A549 (cell line): ENCODE measurements at regions not wholly inside any gene's neighbourhood (a gene's known extent, or its start where the extent isn't known, plus 50 kb on each side); places are given as distances from the start of the nearest gene placed in this dataset.

Experiments used
- CEBPB ChIP-seq, 2 experiments: fragments of >200 bp in 1 of 2; sonication (Bioruptor Twin) in 1 of 2; formaldehyde crosslinking in 1 of 2; IDR thresholded peaks; 2 replicates each; pipeline ENCODE4 v1.6.1; 2012 to 2016
- CTCF ChIP-seq: fragments of >200 bp; sonication (Bioruptor Twin); formaldehyde crosslinking; IDR thresholded peaks from 3 replicates; pipeline ENCODE4 v1.5.1; 2016
- EP300 ChIP-seq, 2 experiments: fragments of >200 bp; sonication (Bioruptor Twin); formaldehyde crosslinking; IDR thresholded peaks; 2 replicates in 1 of 2; 3 replicates in 1 of 2; pipeline ENCODE4 v1.6.1; 2016 to 2017
- ESRRA ChIP-seq: fragments of 150-350 bp; IDR thresholded peaks from 2 replicates; pipeline ENCODE4 v1.6.1; 2014; ENCODE audit warnings: mild to moderate bottlenecking, low read length, borderline replicate concordance
- FOSL2 ChIP-seq, 2 experiments: fragments of 450-650 bp in 1 of 2; fragments of >200 bp in 1 of 2; sonication (Bioruptor Twin) in 1 of 2; formaldehyde crosslinking; IDR thresholded peaks; 2 replicates each; pipeline versions ENCODE4 v1.5.0 to v1.6.1; 2016 to 2020; ENCODE audit warnings: mild to moderate bottlenecking in 1 of 2, moderate library complexity in 1 of 2
- KDM1A ChIP-seq: fragments of 200-600 bp; sonication (generic); IDR thresholded peaks from 2 replicates; pipeline ENCODE4 v1.6.1; 2016; ENCODE audit warnings: low read depth, mild to moderate bottlenecking
- NFE2L2 ChIP-seq: fragments of 150-350 bp; conservative IDR thresholded peaks from 2 replicates; pipeline ENCODE4 v1.6.1; 2014; ENCODE audit warnings: low read length
- POLR2A ChIP-seq: IDR thresholded peaks from 2 replicates; pipeline ENCODE4 v1.6.1; 2012; ENCODE audit warnings: mild to moderate bottlenecking, low read length
- REST ChIP-seq: fragments of 200-600 bp; sonication (generic); IDR thresholded peaks from 2 replicates; pipeline ENCODE4 v1.6.1; 2016; ENCODE audit warnings: antibody characterized with exemption, mild to moderate bottlenecking, moderate library complexity
- RFX5 ChIP-seq: fragments of 450-650 bp; IDR thresholded peaks from 2 replicates; pipeline ENCODE4 v1.7.1; 2014; ENCODE audit warnings: antibody characterized with exemption, mild to moderate bottlenecking, moderate library complexity
- SMC3 ChIP-seq: fragments of >200 bp; sonication (Bioruptor Twin); formaldehyde crosslinking; IDR thresholded peaks from 3 replicates; pipeline ENCODE4 v1.6.1; 2018; ENCODE audit warnings: inconsistent platforms
- TF ChIP-seq, protein P1 (sequence below): IDR thresholded peaks from 2 replicates; pipeline ENCODE4 v1.6.1; 2012

- TF ChIP-seq CTCF (no peak), REST (no peak), POLR2A (no peak), ESRRA (no peak), FOSL2 (IDR thresholded peaks at IDR 0.05) (no peak), FOSL2 (CRISPR knock-in tag; IDR thresholded peaks at IDR 0.05) (no peak), CEBPB (IDR thresholded peaks at IDR 0.05) (no peak), NFE2L2 (no peak), KDM1A (no peak), RFX5 (no peak), EP300 (IDR thresholded peaks at IDR 0.05) (no peak), SMC3 (no peak)
- TF ChIP-seq, protein P1, sequence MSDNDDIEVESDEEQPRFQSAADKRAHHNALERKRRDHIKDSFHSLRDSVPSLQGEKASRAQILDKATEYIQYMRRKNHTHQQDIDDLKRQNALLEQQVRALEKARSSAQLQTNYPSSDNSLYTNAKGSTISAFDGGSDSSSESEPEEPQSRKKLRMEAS = no peak
These were observed 186.1 kb upstream of the PRLR start for GRCh38 chr5:35416217-35416988.
